ENCODE measurements at regions not wholly inside any gene's neighbourhood (a gene's known extent, or its start where the extent isn't known, plus 50 kb on each side); places are given as distances from the start of the nearest gene placed in this dataset.

DNA sequence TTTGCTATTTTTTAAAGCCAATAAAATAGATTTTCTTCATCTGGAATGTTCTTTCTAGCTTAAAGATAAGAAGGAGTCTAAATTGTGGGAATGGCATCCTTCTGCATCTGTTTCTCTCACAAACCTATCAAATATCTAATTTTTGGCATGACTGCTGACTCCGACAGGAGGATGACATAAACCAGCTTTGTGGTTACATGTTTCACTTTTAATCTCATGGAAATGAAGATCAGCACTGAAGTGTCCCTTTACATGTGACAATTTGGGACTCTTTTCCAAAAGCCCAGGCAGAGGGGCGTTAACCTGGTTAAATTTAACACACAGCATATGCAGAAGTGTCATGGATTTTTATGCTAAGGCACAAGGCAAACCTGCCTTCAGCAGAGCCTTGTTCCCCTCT, 694.7 kb downstream of the ARHGAP15 start:
- Histone ChIP-seq H3K14ac (ENCODE audit: insufficient read depth, low read length) (no peak overlapping the region), H3K4me2 (ENCODE audit: insufficient read depth, insufficient read length, low read length) (no peak overlapping the region), H3K9me3 (ENCODE audit: control insufficient read depth, low read depth, low read length) (no peaks in the 10 kb centered on the region), H3K79me1 (ENCODE audit: insufficient read depth, low read depth, low read length, poor library complexity, severe bottlenecking) (no peaks in the 10 kb centered on the region), H3K4me1 (ENCODE audit: insufficient read depth, low read length) (no peaks in the 10 kb centered on the region), H3K23ac (ENCODE audit: insufficient read length, low read depth, low read length) (no peak overlapping the region), H3K56ac (ENCODE audit: insufficient read length, low read depth, low read length) (no peak overlapping the region), H2AFZ (ENCODE audit: low read length) (no peak overlapping the region), H3K4ac (ENCODE audit: low read depth, low read length) (no peak overlapping the region), H4K5ac (ENCODE audit: insufficient read length, low read depth, low read length) (no peak overlapping the region), H2BK12ac (ENCODE audit: insufficient read length, low read depth, low read length) (no peak overlapping the region), H2AK5ac (ENCODE audit: insufficient read length, low read length) (no peak overlapping the region), H4K20me1 (ENCODE audit: control insufficient read depth, insufficient read depth, insufficient read length) (no peaks in the 10 kb centered on the region), H3K9ac (ENCODE audit: extremely low read depth, insufficient read length, low read length) (no peak overlapping the region), H3T11ph (ENCODE audit: low read length) (no peak overlapping the region), H4K91ac (ENCODE audit: insufficient read length, low read depth, low read length) (no peak overlapping the region), H2BK15ac (ENCODE audit: low read depth, low read length) (no peak overlapping the region), H3K23me2 (ENCODE audit: insufficient read length, low read depth, low read length, poor library complexity, severe bottlenecking) (no peaks in the 10 kb centered on the region), H3K79me2 (ENCODE audit: insufficient read depth, low read length) (no peaks in the 10 kb centered on the region), H2BK5ac (ENCODE audit: insufficient read length, low read length) (no peak overlapping the region), H3K18ac (ENCODE audit: insufficient read length, low read depth, low read length) (no peak overlapping the region), H3K27ac (ENCODE audit: insufficient read length, low read depth, low read length) (no peak overlapping the region), H2BK120ac (ENCODE audit: low read depth, low read length, poor library complexity, severe bottlenecking) (no peak overlapping the region), H3K27me3 (ENCODE audit: insufficient read depth, low read length) (no peaks in the 10 kb centered on the region), H2BK20ac (ENCODE audit: low read depth, low read length, poor library complexity, severe bottlenecking) (no peak overlapping the region), H4K8ac (replicated peaks; ENCODE audit: insufficient read length, low read depth, low read length) (no peak overlapping the region)
- no peaks in the 10 kb centered on the region for H3K36me3 Mint-ChIP-seq (ENCODE audit: insufficient read depth in 1 of 3, low read depth in 3 of 3)
- no peak overlapping the region for H3K4me3 Mint-ChIP-seq
- H3K9me3 Mint-ChIP-seq = no peaks in the 10 kb centered on the region
- H3K4me1 Mint-ChIP-seq = peaks cover 34 to 42% of the 10 kb centered on the region in 2 experiments
- WGBS (ENCODE audit: extremely low coverage, insufficient read length, low lambda C conversion rate) = no CpG with 5 or more reads among the region's 2 CpGs
- H3K27me3 Mint-ChIP-seq (ENCODE audit: low read depth) = no peaks in the 10 kb centered on the region
- H3K27ac Mint-ChIP-seq = no peak overlapping the region
- TF ChIP-seq, protein P1, sequence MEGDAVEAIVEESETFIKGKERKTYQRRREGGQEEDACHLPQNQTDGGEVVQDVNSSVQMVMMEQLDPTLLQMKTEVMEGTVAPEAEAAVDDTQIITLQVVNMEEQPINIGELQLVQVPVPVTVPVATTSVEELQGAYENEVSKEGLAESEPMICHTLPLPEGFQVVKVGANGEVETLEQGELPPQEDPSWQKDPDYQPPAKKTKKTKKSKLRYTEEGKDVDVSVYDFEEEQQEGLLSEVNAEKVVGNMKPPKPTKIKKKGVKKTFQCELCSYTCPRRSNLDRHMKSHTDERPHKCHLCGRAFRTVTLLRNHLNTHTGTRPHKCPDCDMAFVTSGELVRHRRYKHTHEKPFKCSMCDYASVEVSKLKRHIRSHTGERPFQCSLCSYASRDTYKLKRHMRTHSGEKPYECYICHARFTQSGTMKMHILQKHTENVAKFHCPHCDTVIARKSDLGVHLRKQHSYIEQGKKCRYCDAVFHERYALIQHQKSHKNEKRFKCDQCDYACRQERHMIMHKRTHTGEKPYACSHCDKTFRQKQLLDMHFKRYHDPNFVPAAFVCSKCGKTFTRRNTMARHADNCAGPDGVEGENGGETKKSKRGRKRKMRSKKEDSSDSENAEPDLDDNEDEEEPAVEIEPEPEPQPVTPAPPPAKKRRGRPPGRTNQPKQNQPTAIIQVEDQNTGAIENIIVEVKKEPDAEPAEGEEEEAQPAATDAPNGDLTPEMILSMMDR (conservative IDR thresholded peaks at IDR 0.05) = no peak
- no peak for DNase-seq

All from H9 (cell line).